HG03025 (cell line): ENCODE measurements at regions not wholly inside any gene's neighbourhood (a gene's known extent, or its start where the extent isn't known, plus 50 kb on each side); places are given as distances from the start of the nearest gene placed in this dataset.
"Not testable (repeated sequence)": the region's sequence is repeated elsewhere in the genome, so short reads cannot be mapped to it uniquely, and the experiment has no call there.

Experiments used
- ATAC-seq: cut with Tn5 transposase; IDR thresholded peaks from one replicate; pipeline ENCODE4 v1.9.1; 2021; ENCODE audit warnings: mild to moderate bottlenecking, moderate library complexity; ENCODE audit not compliant: unreplicated experiment, low FRiP score

DNA sequence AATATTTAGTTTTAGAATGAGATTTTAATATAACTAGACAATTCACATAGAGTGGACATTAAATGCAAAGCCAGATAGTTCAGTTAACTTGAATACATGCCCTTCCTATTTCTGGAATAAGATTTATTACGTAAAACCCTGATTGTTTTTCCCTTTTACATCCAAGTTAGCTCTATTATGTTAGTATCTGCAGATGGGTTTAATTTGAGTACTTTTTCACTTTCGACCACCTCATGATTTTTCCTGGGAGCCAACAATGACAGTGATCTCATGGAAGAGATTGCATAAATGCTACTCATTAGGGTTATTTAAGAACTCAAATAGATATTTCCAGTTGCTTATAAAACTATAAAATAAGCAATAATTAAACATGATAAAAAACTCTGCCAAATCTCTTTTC lies 199.4 kb upstream of the PTGFR start:
- no peak for ATAC-seq

DNA sequence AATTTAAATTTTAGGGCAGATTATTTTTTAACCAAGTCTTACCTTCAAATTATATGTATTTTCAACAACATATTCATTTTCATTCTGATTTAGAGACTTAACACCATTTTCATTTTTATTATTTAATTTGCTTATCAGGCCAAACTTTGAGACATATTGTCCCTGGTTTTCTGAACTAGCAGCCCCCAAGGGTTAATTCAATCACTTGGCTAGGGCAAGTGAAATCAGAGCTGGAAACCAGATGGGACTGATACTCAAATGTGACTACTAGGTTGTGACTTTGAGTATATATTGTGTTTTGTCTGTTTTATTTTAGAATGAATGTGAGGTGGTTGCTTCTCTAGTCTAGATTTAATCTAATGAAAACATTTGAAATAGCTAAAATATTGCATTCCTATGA lies 198.9 kb upstream of the PTGFR start:
- no peak for ATAC-seq

GRCh38 chr1:78292361-78292760 lies 198.4 kb upstream of the PTGFR start:
- ATAC-seq: no peak

DNA sequence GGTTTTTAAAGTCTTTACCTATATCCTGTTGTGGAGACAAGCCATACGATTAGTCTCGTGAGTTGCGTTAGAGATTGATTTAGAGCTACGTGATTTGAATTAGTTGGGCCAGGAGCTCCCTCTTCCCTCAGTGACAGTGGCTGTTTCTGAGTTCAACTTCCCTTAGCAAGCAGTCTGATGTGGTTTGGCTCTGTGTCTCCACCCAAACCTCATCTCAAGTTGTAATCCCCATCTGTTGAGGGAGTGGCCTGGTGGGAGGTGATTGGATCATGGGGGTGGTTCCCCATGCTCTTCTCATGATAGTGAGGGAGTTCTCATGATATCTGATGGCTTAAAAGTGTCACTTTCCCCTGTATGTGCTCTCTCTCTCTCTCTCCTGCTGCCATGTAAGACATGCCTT lies 192.9 kb upstream of the PTGFR start:
- ATAC-seq: no peak

- no peak for ATAC-seq
These were observed 192.4 kb upstream of the PTGFR start for GRCh38 chr1:78298349-78298748.

- ATAC-seq: no peak
These were observed 189.6 kb upstream of the PTGFR start for GRCh38 chr1:78301141-78301540.

DNA sequence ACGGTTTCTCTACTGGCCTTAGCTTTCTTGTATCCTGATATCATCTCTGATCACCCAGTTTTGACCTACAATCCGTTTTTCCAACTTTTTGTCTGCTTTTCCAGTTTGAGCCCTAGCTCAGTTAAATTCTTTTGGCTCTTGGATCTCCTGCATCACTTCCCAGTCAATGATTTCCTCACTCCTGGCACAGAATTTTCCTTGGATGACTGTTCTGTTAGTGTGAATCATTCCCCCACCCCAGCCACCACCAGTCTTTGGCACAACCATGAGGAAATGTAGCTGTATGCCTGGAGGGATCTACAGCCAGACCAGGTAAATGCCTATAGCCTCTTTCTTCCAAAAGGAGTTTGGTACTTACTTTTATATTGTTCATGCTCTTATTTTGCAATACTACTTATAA lies 187.2 kb upstream of the PTGFR start:
- no peak for ATAC-seq

- no peak for ATAC-seq
These were observed 186.4 kb upstream of the PTGFR start for GRCh38 chr1:78304341-78304740.

- ATAC-seq: no peak
These were observed 186.0 kb upstream of the PTGFR start for GRCh38 chr1:78304761-78305160.

DNA sequence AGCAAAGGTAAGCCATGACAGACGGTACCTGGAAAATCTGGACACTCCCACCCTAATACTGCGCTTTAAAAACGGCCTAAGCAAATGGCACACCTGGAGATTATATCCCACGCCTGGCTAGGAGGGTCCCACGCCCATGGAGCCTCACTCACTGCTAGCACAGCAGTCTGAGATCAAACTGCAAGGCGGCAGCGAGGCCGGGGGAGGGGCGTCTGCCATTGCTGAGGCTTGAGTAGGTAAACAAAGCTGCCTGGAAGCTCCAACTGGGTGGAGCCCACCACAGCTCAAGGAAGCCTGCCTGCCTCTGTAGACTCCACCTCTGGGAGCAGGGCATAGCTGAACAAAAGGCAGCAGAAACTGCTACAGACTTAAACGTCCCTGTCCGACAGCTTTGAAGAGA lies 180.5 kb upstream of the PTGFR start:
- ATAC-seq: not testable (repeated sequence)

GRCh38 chr1:78318011-78318410 lies 172.8 kb upstream of the PTGFR start:
- no peak for ATAC-seq

DNA sequence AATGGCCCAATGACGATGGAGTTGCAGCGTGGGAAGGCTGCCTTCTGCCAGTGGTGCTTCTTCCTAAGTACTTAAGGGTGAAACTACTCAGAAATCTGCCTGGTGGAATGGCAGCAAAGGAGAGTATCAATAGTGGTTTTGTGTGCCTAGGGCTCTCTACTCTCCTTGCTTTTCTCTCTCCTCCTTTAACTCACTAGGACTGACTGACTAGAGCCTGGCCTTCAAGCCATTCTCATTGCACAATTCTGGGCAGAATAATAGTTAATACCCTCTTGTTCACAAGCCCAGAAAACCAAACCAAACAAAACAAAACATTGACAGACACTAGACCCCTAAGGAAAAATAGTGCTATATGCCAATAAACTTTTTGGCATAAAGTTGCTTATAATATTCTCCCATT lies 171.2 kb upstream of the PTGFR start:
- no peak for ATAC-seq

- no peak for ATAC-seq
These were observed 167.7 kb upstream of the PTGFR start for GRCh38 chr1:78322928-78323680.

- no peak for ATAC-seq
These were observed 165.5 kb upstream of the PTGFR start for GRCh38 chr1:78325293-78325692.

- ATAC-seq: no peak
These were observed 161.3 kb upstream of the PTGFR start for GRCh38 chr1:78329475-78329874.

DNA sequence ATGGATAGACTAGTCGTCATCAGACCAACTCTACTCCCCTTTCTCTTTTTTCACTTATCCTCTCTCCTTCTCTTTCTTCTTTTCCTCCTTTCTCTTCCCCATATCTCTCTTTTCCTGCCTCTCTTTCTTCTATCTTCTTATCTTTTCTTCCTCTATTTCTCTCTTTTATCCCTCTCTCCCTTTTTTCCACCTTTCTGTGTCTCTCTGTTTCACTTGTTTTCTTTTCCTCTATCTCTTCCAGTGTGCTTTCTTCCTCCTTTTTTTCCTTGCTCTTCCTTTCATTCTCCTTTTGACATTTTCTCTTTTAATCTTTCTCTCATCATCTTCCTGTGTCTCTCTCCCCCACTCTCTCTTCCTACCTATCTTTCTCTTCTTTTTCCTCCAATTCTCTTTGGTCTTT lies 159.0 kb upstream of the PTGFR start:
- ATAC-seq: no peak

DNA sequence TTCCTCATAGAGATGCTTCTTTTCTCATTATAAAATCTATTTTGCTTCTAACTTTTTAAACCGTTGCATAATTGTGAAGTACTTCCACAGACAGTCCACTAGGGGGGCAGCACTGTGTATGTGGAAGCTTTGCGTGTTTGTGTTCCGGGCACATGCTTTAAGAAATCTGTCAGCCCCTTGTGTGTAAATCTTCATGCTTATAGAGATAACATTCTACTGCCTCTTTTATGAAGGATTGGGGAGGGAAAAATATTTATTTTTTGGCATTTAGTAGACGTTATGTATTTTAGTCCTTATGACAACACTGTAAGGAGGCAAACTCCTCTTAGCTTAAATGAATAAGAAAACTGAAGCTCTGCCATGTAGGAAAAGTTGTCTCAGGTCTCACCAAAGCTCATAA lies 157.3 kb upstream of the PTGFR start:
- peak; percentile 73 for ATAC-seq

DNA sequence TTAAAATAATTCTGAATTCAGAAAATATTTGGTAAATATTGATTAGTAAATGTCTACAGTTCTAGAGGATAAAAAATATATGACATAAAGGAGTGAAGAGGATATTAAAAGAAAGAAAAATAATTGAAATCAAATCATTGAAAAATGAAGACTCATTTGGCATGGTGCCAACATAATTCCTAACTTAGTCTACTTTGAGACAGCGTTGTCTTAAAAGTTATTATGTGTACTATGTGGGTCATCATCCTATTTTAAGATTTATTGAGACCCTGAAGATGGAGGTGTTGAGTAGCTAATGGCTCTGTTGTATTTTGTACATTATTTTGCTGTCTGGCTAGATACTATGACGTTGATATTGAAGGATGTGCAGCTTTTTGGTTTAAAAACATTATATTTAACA lies 156.7 kb upstream of the PTGFR start:
- no peak for ATAC-seq

DNA sequence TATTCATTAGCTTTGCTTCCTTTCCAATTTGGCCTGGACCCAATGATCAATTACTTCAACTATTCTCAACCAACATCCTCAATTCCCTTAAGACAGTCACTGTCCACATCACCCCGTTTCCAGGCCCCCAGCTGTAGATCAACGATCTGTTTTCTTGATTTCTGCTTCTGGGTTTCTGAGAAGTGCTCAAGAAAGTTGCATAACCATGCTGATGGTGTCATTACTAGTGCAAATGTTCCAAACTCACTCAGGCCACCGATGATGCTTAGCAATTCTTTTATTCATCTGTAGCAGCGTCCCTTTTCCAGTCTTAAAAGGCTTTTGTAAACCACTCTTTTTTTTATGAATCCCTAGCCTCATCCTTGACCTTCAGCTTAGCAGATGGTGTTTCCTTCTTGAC lies 155.8 kb upstream of the PTGFR start:
- ATAC-seq: no peak

DNA sequence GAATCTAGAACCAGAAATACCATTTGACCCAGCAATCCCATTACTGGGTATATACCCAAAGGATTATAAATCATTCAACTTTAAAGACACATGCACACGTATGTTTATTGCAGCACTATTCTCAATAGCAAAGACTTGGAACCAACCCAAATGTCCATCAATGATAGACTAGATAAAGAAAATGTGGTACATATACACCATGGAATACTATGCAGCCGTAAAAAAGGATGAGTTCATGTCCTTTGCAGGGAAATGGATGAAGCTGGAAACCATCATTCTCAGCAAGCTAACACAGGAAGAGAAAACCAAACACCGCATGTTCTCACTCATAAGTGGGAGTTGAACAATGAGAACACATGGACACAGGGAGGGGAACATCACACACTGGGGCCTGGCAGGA lies 154.0 kb upstream of the PTGFR start:
- ATAC-seq: not testable (repeated sequence)

- no peak for ATAC-seq
These were observed 151.3 kb upstream of the PTGFR start for GRCh38 chr1:78339490-78339889.

DNA sequence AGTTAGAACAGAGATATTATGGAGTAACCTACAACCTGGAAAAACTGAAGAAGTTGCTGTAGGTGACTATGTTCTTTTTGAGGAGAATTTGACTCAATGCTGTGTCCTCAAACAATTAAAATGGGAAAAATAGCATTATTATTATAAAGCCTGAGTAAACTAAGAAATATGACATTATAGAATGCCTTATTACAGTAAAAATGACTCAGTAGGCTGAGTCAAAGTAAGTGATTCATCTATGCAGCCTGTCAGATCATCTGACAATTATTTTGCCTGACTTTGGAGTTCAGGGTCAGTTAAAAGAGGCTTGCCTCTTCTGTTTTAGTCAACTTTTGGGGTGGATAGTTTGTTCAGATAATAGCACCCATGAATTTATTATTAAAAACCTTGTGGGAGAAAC lies 150.8 kb upstream of the PTGFR start:
- ATAC-seq: no peak
